ENCODE measurements at regions not wholly inside any gene's neighbourhood (a gene's known extent, or its start where the extent isn't known, plus 50 kb on each side); places are given as distances from the start of the nearest gene placed in this dataset.
"Not testable (repeated sequence)": the region's sequence is repeated elsewhere in the genome, so short reads cannot be mapped to it uniquely, and the experiment has no call there.

DNA sequence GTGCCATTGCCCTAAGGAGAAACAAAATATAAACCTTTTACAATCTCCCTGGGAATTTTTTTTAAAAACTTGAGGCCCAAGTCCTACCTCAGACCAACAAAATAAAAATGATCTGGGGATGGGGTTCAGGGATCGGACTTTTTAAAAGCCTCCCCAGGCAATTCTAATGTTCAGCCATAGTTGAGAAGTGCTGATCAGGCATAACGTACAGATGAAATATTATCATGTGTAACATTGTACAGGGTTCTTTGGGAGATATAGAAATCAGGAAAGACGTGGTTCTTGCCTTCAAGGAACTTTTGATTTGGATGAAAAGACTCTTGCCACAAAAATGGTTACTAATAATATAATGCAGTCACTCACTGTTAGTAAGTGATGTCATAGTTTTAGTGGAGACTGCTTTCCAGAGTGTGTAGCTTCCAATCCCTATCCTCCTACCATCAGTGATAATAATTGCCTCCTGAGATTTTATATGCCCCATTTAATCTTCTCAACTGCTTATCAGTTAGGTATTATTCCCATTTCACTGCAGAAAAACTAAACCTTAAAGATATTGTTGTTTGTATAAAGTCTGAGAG lies 135.6 kb downstream of the BRMS1L start:
- no peaks in the 10 kb centered on the region for H3K36me3 ChIP-seq
- H3K4me3 ChIP-seq: no peak overlapping the region
- H3K4me1 ChIP-seq: no peaks in the 10 kb centered on the region
- no peaks in the 10 kb centered on the region for H3K9me3 ChIP-seq (replicated peaks)
- no peak overlapping the region for H3K27ac ChIP-seq
- no peaks in the 10 kb centered on the region; the same call in 1 of the 2 replicates for H3K27me3 ChIP-seq
- no peak for DNase-seq

DNA sequence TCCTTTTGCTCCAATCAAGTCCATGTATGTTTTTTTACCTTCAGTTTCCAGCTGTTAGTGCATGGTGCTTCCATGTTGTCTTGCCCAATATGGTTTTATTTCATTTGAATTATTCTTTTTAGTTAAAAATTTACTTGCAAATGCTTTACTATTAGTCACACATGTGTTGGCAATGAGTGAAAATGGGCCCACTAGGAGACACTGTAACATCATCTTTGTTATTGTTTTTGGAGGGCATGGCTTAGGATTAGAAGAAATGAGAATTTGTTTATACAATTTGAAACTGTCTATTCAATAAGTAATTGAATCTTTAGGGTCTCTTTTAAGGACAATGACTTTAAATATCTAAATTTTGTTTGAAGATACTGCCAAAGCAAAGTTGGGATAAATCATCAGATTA lies 133.7 kb downstream of the BRMS1L start:
- Histone ChIP-seq H3K4me3 (no peak overlapping the region), H3K9me3 (replicated peaks) (no peaks in the 10 kb centered on the region), H3K4me1 (no peaks in the 10 kb centered on the region), H3K27ac (no peak overlapping the region), H3K36me3 (no peaks in the 10 kb centered on the region), H3K27me3 (peaks cover 3% of the 10 kb centered on the region; the same call in 1 of the 2 replicates)
- DNase-seq: no peak

DNA sequence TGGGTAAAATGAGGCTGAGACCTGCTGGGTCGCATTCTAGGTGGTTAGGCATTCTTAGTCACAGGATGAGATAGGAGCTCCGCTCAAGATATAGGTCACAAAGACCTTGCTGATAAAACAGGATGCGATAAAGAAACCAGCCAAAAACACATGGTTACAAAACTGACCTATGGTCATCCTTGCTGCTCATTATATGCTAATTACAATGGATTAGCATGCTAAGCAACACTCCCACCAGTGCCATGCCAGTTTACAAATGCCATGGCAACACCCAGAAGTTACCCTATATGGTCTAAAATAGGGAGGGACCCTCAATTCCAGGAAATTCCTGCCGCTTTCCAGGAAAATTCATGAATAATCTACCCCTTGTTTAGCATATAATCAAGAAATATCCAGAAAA lies 132.4 kb downstream of the BRMS1L start:
- Histone ChIP-seq H3K27ac (no peak overlapping the region), H3K27me3 (peaks cover 7% of the 10 kb centered on the region; the same call in 1 of the 2 replicates), H3K4me1 (no peaks in the 10 kb centered on the region), H3K4me3 (no peak overlapping the region), H3K36me3 (no peaks in the 10 kb centered on the region), H3K9me3 (replicated peaks) (no peaks in the 10 kb centered on the region)
- DNase-seq: no peak

GRCh38 chr14:35956376-35957085 lies 130.4 kb downstream of the BRMS1L start:
- no peak overlapping the region for H3K27ac ChIP-seq
- H3K27me3 ChIP-seq: peaks cover 15% of the 10 kb centered on the region; the same call in 1 of the 2 replicates
- H3K4me1 ChIP-seq: no peaks in the 10 kb centered on the region
- H3K36me3 ChIP-seq: no peaks in the 10 kb centered on the region
- no peaks in the 10 kb centered on the region for H3K9me3 ChIP-seq (replicated peaks)
- no peak overlapping the region for H3K4me3 ChIP-seq
- DNase-seq: no peak

DNA sequence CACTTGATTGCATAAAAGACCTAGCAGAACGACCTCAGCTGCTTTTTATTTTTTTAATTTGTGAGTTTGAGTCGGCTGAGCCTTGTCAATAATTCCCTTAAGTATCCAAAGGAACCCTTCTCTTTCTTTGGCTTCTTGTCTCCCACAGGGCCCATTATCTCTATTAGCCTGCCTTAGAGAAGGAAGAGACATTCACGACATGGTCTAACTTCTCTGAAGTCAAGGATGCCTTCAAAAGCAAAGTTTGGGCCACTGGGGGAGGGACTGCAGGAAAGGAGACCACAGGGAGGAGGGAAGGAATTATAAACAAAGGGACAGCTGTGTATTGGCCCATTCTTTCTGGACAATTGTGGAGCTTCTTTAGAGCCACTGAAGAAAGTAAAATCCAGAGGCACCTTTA lies 126.4 kb downstream of the BRMS1L start:
- no peak for DNase-seq
- no peaks in the 10 kb centered on the region for H3K36me3 ChIP-seq
- no peaks in the 10 kb centered on the region for H3K4me1 ChIP-seq
- no peak overlapping the region for H3K27ac ChIP-seq
- H3K27me3 ChIP-seq: peaks cover 16% of the 10 kb centered on the region; the same call in 1 of the 2 replicates
- H3K9me3 ChIP-seq (replicated peaks): no peaks in the 10 kb centered on the region
- H3K4me3 ChIP-seq: no peak overlapping the region

GRCh38 chr14:35949920-35950513 lies 123.9 kb downstream of the BRMS1L start:
- no peak for DNase-seq
- H3K4me1 ChIP-seq: no peaks in the 10 kb centered on the region

GRCh38 chr14:35947983-35948382 lies 121.8 kb downstream of the BRMS1L start:
- H3K4me3 ChIP-seq; H3K9me3 ChIP-seq (replicated peaks); H3K36me3 ChIP-seq; H3K27me3 ChIP-seq; H3K4me1 ChIP-seq; H3K27ac ChIP-seq; DNase-seq: not testable (repeated sequence)

More at GRCh38 chr14:35949920-35950513, 123.9 kb downstream of the BRMS1L start:
- H3K27me3 ChIP-seq: 0 out of 2 replicates have a peak, but pooled peaks cover 13% of the 10 kb centered on the region
- H3K27ac ChIP-seq: no peak overlapping the region
- H3K36me3 ChIP-seq: no peaks in the 10 kb centered on the region
- no peak overlapping the region for H3K4me3 ChIP-seq
- no peaks in the 10 kb centered on the region for H3K9me3 ChIP-seq (replicated peaks)

- no peaks in the 10 kb centered on the region for H3K4me1 ChIP-seq
- peak; percentile 4 to 11 for DNase-seq
- H3K36me3 ChIP-seq: no peaks in the 10 kb centered on the region
- no peaks in the 10 kb centered on the region for H3K9me3 ChIP-seq (replicated peaks)
- H3K27ac ChIP-seq: no peak overlapping the region
- no peaks in the 10 kb centered on the region for H3K27me3 ChIP-seq
- no peak overlapping the region for H3K4me3 ChIP-seq
These were observed 118.7 kb downstream of the BRMS1L start for GRCh38 chr14:35944847-35945246.

- Histone ChIP-seq H3K36me3 (no peaks in the 10 kb centered on the region), H3K27ac (no peak overlapping the region), H3K4me1 (no peaks in the 10 kb centered on the region), H3K9me3 (replicated peaks) (no peaks in the 10 kb centered on the region), H3K27me3 (no peaks in the 10 kb centered on the region; the same call in 1 of the 2 replicates), H3K4me3 (no peak overlapping the region)
- no peak for DNase-seq
These were observed 114.2 kb downstream of the BRMS1L start for GRCh38 chr14:35940291-35940690.

DNA sequence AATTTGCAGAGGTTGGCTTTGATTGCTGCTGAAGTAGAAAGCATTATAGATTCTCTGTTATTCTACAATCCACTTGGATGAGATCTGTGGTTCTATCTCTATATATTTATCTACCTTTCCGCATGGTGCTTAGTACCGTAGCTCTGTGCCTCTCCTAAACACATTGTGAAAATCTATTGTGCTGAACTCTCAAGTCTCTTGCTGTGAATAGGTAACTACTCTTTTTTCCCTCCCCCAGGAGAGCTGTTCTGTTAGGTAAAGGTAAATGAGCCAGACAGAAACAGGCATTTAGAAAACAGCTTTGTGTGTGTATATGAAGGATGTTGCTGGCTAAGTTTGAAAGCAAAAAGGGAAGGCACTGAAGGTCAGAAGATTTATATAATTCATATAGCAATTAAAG lies 112.6 kb downstream of the BRMS1L start:
- Histone ChIP-seq H3K4me3 (no peak overlapping the region), H3K9me3 (replicated peaks) (no peaks in the 10 kb centered on the region)
- DNase-seq: no peak

DNA sequence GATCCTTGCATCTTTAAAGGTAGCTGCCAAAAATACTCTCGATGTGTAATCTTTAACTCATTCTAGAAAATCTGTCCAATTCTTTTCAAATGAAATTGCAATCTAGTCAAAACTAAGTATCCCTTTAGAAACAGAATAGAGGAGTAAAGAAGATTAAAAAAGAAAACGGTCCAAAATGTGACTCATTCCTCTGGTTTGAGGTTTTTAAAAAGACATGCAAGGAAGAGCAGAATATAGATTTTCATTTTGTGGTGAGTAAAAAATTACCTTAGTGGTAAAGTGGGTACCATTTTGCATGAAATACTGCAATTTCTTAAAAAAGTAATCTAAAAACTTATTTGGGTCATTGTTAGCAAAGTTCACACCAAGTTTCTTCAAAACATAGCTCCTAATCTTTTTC lies 108.4 kb downstream of the BRMS1L start:
- Histone ChIP-seq H3K4me3 (no peak overlapping the region), H3K27ac (no peak overlapping the region), H3K36me3 (no peaks in the 10 kb centered on the region), H3K27me3 (no peaks in the 10 kb centered on the region; the same call in 1 of the 2 replicates), H3K4me1 (no peaks in the 10 kb centered on the region), H3K9me3 (replicated peaks) (no peaks in the 10 kb centered on the region)
- DNase-seq: no peak

More for the DNA sequence above, 112.6 kb downstream of the BRMS1L start:
- no peaks in the 10 kb centered on the region for H3K4me1 ChIP-seq
- no peaks in the 10 kb centered on the region; the same call in 1 of the 2 replicates for H3K27me3 ChIP-seq
- no peak overlapping the region for H3K27ac ChIP-seq
- no peaks in the 10 kb centered on the region for H3K36me3 ChIP-seq

DNA sequence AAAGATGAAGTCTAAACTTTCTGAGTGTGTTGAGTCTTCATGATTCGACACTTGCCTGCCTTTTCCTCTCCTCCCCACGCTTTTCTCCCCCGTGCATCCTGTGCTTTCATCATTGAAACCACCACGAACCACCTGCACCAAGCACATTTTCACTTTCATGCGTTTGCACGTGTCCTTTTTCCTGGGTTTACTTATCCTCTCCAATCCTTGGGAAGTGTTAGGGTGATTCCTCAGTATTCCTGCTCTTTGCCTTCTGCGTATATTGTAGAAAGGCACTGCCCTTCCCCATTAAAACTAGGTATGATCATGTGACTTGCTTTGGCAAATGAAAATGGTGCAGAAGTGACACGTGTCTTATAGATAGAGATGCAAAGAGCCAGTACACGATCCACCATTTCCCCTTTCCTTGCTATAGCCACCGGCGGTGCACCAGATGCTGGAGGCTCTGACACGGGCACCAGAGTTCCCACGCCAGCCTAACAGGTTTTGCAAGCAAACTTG lies 106.6 kb downstream of the BRMS1L start:
- Histone ChIP-seq H3K36me3 (no peaks in the 10 kb centered on the region), H3K9me3 (replicated peaks) (no peaks in the 10 kb centered on the region), H3K4me3 (no peak overlapping the region), H3K4me1 (no peaks in the 10 kb centered on the region), H3K27me3 (no peaks in the 10 kb centered on the region), H3K27ac (no peak overlapping the region)
- DNase-seq: no peak

- no peak overlapping the region for H3K27ac ChIP-seq
- no peaks in the 10 kb centered on the region for H3K9me3 ChIP-seq (replicated peaks)
- no peaks in the 10 kb centered on the region for H3K27me3 ChIP-seq
- H3K4me3 ChIP-seq: no peak overlapping the region
- no peaks in the 10 kb centered on the region for H3K36me3 ChIP-seq
- no peak for DNase-seq
- no peaks in the 10 kb centered on the region for H3K4me1 ChIP-seq
These were observed 106.0 kb downstream of the BRMS1L start for GRCh38 chr14:35932136-35932535.

DNA sequence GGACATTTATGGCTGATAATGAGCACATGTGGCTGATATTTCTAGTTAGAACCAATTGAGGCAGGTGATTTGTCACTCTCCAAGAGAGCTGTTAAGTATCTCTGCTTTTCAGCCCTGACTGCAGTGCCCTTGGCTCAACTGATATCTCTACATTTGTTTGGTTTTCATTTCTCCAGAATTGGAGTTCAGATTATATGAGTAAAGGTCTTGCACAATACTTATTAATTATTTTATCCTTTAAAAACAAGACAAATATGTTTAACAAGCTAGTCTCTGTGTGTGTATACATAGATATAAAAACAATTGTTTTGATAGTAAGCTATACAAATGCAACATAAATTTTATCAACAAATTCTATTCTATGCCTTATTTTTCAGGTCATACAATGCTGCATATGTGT lies 105.2 kb downstream of the BRMS1L start:
- no peak overlapping the region for H3K27ac ChIP-seq
- H3K4me3 ChIP-seq: no peak overlapping the region
- no peak for DNase-seq
- no peaks in the 10 kb centered on the region for H3K4me1 ChIP-seq
- no peaks in the 10 kb centered on the region for H3K36me3 ChIP-seq
- H3K27me3 ChIP-seq: no peaks in the 10 kb centered on the region
- no peaks in the 10 kb centered on the region for H3K9me3 ChIP-seq (replicated peaks)

DNA sequence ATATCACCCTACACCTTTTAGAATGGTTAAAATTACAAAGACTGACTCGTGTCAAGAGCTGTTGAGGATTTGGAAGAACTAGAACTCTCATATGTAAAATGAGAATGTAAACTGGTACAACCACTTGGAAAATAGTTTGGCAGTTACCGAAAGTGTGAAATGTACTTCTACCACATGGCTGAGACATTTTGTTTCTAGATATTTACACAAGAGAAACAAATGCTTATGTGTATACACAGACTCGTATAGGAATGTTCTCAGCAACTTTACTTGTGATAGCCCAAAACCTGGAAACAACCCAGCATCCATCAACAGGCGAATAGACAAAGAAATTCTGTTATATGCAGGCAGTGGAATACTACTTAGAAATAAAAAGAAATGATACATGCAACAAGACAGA lies 103.0 kb downstream of the BRMS1L start:
- Histone ChIP-seq H3K4me1 (no peaks in the 10 kb centered on the region), H3K27ac (no peak overlapping the region), H3K4me3 (no peak overlapping the region), H3K36me3 (no peaks in the 10 kb centered on the region), H3K9me3 (replicated peaks) (no peaks in the 10 kb centered on the region), H3K27me3 (no peaks in the 10 kb centered on the region)
- DNase-seq: no peak
